PC-9 (cell line): ENCODE measurements at regions not wholly inside any gene's neighbourhood (a gene's known extent, or its start where the extent isn't known, plus 50 kb on each side); places are given as distances from the start of the nearest gene placed in this dataset.

ENCODE experiments used
- EZH2 ChIP-seq: fragments of 200-600 bp; sonication (generic); IDR thresholded peaks from 2 replicates; pipeline ENCODE4 v1.8.0; 2017; ENCODE audit warnings: antibody characterized with exemption, low read depth
- TF ChIP-seq, protein P1 (sequence below): fragments of 200-600 bp; sonication (generic); conservative IDR thresholded peaks from 2 replicates; pipeline ENCODE4 v1.6.1; 2017; ENCODE audit warnings: mixed run types, antibody characterized with exemption, mild to moderate bottlenecking, moderate library complexity

DNA sequence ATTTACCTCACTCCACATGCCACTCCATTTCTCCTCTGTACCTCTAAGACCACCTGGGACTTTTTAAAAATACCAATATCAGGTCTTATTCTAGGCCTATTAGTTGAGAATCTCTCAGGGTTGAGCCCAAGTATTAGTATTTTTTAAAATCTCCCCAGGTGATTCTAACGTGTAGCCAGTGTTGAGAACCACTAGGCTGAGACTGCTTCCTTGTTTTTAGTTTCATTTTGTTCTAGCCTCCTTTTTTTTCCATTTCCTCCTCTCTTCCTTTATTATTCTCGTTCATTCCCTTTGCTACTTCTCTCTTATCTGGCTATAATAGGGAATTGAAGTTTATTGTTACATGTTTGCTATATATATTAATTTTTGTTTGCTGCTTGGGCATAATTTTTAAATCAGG lies 217.8 kb upstream of the CD96 start:
- TF ChIP-seq, protein P1, sequence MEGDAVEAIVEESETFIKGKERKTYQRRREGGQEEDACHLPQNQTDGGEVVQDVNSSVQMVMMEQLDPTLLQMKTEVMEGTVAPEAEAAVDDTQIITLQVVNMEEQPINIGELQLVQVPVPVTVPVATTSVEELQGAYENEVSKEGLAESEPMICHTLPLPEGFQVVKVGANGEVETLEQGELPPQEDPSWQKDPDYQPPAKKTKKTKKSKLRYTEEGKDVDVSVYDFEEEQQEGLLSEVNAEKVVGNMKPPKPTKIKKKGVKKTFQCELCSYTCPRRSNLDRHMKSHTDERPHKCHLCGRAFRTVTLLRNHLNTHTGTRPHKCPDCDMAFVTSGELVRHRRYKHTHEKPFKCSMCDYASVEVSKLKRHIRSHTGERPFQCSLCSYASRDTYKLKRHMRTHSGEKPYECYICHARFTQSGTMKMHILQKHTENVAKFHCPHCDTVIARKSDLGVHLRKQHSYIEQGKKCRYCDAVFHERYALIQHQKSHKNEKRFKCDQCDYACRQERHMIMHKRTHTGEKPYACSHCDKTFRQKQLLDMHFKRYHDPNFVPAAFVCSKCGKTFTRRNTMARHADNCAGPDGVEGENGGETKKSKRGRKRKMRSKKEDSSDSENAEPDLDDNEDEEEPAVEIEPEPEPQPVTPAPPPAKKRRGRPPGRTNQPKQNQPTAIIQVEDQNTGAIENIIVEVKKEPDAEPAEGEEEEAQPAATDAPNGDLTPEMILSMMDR = no peak
- TF ChIP-seq EZH2 = no peak
